ENCODE measurements at regions not wholly inside any gene's neighbourhood (a gene's known extent, or its start where the extent isn't known, plus 50 kb on each side); places are given as distances from the start of the nearest gene placed in this dataset.

DNA sequence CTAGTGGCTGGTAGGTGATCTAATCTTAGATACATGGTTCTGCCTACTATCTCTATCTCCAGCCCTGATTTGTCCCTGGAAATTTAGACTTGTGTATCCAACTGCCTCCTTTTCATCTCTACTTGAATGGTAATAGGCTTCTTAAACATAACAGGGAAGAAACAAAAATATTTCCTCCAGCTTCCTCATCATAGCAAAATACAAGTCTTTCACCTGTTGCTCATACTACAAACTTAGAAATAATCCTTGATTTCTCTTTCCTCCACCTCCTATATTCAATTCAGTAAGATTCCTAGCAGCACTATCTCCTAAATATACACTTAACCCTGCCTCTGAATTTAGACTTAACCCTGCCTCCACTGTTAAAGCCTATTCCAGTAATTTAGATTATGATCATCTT is 373.3 kb upstream of the ACTRT1 start:
- TF ChIP-seq CTCF (IDR thresholded peaks at IDR 0.05; ENCODE audit: poor library complexity) = no peak
- TF ChIP-seq EZH2phosphoT487 (IDR thresholded peaks at IDR 0.05; ENCODE audit: low read depth, severe bottlenecking, unreplicated experiment) = no peak
- no peak for TF ChIP-seq EZH2 (IDR thresholded peaks at IDR 0.05; ENCODE audit: borderline replicate concordance)

All from hepatocyte (in vitro differentiated cells).